Colonic mucosa (tissue), 4 donors: ENCODE measurements at regions not wholly inside any gene's neighbourhood (a gene's known extent, or its start where the extent isn't known, plus 50 kb on each side); places are given as distances from the start of the nearest gene placed in this dataset.

Source experiments
- DNase-seq: peaks from one replicate; pipeline ENCODE4 v3.0.0-alpha.2; 2020
- H3K27ac ChIP-seq: fragments of 200-600 bp; one replicate; pipeline ENCODE4 v1.8.0; 2021
- H3K27me3 ChIP-seq: fragments of 200-600 bp; one replicate; pipeline ENCODE4 v1.8.0; 2021
- H3K36me3 ChIP-seq: fragments of 200-600 bp; one replicate; pipeline ENCODE4 v1.8.0; 2021
- H3K4me1 ChIP-seq: fragments of 200-600 bp; one replicate; pipeline ENCODE4 v1.8.0; 2021; ENCODE audit warnings: mild to moderate bottlenecking
- H3K4me3 ChIP-seq: fragments of 200-600 bp; one replicate; pipeline ENCODE4 v1.8.0; 2021
- H3K9ac ChIP-seq, 2 donors: one replicate each; pipeline ENCODE4 v1.7.0; 2013; ENCODE audit warnings: control low read depth in 2 of 2, low read depth in 2 of 2, low read length in 2 of 2
- H3K9me3 ChIP-seq: fragments of 200-600 bp; one replicate; pipeline ENCODE4 v1.8.0; 2021
- intact Hi-C: fragments of 100-400 bp; cut with DNase I; formaldehyde crosslinking; loops from one replicate; pipeline ENCODE4 v1.14.1; 2022
- TF ChIP-seq, protein P1 (sequence below): fragments of 200-600 bp; IDR thresholded peaks from one replicate; pipeline ENCODE4 v1.8.0; 2022; ENCODE audit warnings: antibody characterized with exemption, mild to moderate bottlenecking
- donor health status: healthy.
- donor health status: DM: no; HTN: no; CAD: no.
- donor health status: DM: no; HTN: no; CAD: no.

DNA sequence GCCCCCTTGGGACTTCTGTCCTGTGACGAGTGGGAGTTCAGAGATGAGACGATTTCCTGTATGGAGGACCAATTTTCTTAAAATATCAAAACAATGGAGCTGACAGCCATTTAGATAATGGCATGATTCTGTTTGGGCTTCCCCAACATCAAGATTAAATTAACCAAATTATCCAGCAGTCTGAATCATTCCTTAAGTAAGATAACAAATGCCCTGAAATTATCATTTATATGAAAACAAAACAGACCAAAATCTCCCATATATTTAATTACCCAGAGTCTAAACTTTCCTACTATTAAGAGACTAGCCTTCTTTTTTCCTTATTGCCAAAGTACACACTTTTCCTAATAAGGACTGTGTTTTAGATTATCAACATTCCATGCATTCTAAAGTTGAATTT is 550.1 kb upstream of the PSMD7 start:
- Histone ChIP-seq H3K9ac (no peak overlapping the region), H3K36me3 (no peaks in the 10 kb centered on the region), H3K9me3 (no peaks in the 10 kb centered on the region), H3K27ac (no peak overlapping the region), H3K27me3 (no peaks in the 10 kb centered on the region), H3K4me3 (no peak overlapping the region), H3K4me1 (no peaks in the 10 kb centered on the region)
- TF ChIP-seq, protein P1, sequence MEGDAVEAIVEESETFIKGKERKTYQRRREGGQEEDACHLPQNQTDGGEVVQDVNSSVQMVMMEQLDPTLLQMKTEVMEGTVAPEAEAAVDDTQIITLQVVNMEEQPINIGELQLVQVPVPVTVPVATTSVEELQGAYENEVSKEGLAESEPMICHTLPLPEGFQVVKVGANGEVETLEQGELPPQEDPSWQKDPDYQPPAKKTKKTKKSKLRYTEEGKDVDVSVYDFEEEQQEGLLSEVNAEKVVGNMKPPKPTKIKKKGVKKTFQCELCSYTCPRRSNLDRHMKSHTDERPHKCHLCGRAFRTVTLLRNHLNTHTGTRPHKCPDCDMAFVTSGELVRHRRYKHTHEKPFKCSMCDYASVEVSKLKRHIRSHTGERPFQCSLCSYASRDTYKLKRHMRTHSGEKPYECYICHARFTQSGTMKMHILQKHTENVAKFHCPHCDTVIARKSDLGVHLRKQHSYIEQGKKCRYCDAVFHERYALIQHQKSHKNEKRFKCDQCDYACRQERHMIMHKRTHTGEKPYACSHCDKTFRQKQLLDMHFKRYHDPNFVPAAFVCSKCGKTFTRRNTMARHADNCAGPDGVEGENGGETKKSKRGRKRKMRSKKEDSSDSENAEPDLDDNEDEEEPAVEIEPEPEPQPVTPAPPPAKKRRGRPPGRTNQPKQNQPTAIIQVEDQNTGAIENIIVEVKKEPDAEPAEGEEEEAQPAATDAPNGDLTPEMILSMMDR: no peak
- no peak for DNase-seq
- intact Hi-C loops: no loop called here

DNA sequence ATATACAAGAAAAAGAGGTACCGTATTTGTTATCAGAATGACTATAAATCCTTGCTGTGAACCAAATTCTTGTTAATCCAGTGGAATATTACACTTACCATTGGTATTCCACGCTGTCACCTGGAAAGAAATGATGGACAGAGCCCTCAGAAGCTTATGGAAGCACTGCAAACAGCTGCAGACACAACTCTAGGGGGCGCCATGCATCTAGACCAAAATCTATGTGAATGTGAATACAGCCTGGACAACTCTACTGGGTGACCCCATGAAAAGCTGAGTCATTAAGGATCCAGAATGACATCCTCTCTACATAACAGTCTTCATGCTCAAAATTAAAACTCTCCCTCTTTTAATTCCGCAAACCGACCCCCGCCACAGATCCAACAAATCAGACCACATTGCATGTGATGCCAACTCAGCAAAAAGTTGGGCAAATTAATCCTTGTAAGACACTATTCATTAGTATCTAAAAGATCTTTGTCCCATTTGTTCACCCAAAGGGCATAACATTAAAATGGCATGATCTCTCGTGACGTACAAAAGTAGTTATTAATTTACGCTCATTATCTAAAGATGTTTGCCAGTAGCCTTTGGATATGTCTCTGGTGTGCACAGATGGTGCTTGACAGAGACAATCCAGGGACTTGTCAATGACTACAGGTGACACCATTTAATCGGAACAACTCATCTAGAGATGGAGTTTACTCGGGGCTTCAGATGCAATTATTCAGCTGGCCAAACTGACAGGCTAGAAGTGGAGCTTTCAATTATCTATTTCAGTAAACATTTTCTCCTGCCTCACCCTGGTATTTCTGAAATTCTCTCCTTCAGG is 552.7 kb upstream of the PSMD7 start:
- Histone ChIP-seq H3K4me1 (no peaks in the 10 kb centered on the region), H3K9ac (no peak overlapping the region), H3K4me3 (no peak overlapping the region), H3K9me3 (no peaks in the 10 kb centered on the region), H3K27me3 (no peaks in the 10 kb centered on the region), H3K36me3 (no peaks in the 10 kb centered on the region), H3K27ac (no peak overlapping the region)
- TF ChIP-seq, protein P1: no peak
- intact Hi-C loops: no loop called here
- DNase-seq: peak; percentile 24

DNA sequence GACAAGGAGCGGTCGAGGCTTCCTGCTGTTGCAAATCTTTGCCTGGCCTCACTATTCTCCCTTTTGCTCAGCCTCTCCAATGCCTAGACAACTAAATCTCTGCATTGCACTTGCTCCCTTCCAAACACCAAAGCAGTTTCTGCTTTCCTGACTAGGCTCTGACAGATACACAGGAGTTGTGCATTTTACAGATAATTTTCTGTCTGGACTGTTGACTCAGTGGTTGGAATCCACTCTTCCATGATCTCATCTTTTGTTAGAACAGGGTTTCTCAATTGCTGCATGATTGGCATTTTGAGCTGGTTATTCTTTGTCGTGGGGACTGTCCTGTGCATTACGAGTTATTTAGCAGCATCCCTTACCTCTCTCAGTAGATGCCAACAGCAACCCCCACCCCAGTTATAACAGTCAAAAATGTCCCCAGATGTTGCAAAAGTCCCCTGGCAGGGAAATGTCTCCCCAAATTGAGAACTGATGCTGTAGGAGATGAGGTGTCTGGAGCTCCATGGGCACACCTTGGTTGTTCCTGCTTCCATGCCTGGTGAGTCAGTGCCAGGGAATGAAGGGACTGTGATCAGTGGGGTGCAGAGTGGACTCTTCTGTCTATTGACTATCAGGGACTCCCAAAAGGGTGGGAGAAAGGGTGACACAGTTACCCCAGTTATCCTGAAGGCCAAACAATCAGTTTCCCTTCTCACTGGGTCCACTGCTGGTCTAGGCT is 557.4 kb upstream of the PSMD7 start:
- no peak overlapping the region for H3K4me3 ChIP-seq
- intact Hi-C loops: no loop called here
- DNase-seq: no peak
- H3K4me1 ChIP-seq: no peaks in the 10 kb centered on the region
- H3K36me3 ChIP-seq: no peaks in the 10 kb centered on the region
- H3K9me3 ChIP-seq: no peaks in the 10 kb centered on the region
- H3K27me3 ChIP-seq: no peaks in the 10 kb centered on the region
- H3K9ac ChIP-seq: no peak overlapping the region
- TF ChIP-seq, protein P1: no peak
- H3K27ac ChIP-seq: no peak overlapping the region

DNA sequence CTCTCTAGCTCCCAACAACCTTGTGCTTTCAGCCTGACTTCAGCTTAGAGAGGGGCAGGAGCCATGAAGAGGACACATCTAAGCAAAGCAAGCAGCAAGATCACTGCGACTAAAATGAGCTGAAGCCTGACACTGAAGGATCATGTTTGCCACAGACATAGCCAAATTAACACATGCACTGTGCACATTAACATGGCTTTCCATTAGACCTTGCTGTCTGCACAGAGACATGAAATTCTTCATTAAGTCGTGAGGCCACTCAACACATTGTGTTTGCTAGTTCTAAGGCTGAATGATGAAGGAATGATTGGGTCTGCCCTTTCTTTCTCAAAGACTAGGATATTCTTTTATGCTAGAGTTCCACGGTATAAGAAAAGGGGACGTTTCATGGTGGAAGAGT is 558.3 kb upstream of the PSMD7 start:
- H3K36me3 ChIP-seq: no peaks in the 10 kb centered on the region
- no peak for DNase-seq
- no peaks in the 10 kb centered on the region for H3K27me3 ChIP-seq
- no peaks in the 10 kb centered on the region for H3K9me3 ChIP-seq
- H3K27ac ChIP-seq: no peak overlapping the region
- no peak overlapping the region for H3K4me3 ChIP-seq
- TF ChIP-seq, protein P1: no peak
- no peaks in the 10 kb centered on the region for H3K4me1 ChIP-seq
- no peak overlapping the region for H3K9ac ChIP-seq
- intact Hi-C loops: no loop called here

DNA sequence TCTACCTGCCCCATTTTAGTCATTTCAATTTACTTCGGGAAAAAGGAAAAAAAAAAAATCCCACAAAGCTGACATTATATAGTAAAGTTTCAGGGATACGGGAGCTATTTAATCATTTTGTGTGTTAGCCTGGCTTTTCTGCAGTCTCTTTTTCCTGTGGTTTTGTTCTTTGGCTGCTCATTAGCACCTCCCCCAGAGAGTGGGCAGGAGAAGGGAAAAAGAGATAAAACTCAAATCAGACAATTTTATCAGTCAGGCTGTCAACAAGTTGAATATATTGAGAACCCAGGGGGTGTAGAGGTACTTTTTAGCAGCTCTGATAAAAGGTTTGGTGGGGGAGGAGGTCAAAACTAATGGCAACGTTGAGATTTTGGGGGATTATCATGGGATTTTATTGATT is 559.0 kb upstream of the PSMD7 start:
- Histone ChIP-seq H3K4me1 (no peaks in the 10 kb centered on the region), H3K27ac (no peak overlapping the region), H3K4me3 (no peak overlapping the region), H3K9ac (no peak overlapping the region), H3K9me3 (no peaks in the 10 kb centered on the region), H3K36me3 (no peaks in the 10 kb centered on the region), H3K27me3 (no peaks in the 10 kb centered on the region)
- no peak for DNase-seq
- TF ChIP-seq, protein P1: no peak
- intact Hi-C loops: no loop called here
